ENCODE measurements at regions not wholly inside any gene's neighbourhood (a gene's known extent, or its start where the extent isn't known, plus 50 kb on each side); places are given as distances from the start of the nearest gene placed in this dataset.

DNA sequence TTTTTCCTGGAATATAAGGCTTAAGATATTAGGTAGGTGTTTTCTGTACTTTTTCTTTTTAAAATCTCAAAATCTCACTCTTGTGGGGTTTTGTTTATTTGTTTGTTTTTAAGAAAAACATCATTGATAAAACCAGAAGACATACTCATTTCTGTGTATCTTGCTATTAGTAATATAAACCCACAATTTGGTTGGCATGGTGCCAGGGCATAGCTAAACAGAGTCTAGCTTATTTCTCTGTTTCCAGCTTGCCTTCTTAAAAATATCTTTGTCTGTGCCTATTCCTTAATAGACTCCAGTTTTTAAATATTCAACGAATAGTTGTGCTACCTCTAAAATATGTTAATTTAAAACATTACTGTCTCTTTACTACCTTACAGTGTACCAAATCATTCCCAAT is 1121.9 kb upstream of the PCDH20 start:
- Histone ChIP-seq H3K27ac (no peak overlapping the region), H3K4me3 (no peak overlapping the region), H3K79me2 (no peaks in the 10 kb centered on the region), H3K4me2 (no peak overlapping the region), H3K4me1 (ENCODE audit: insufficient read depth) (no peaks in the 10 kb centered on the region), H3K36me3 (replicated peaks; ENCODE audit: insufficient read depth, low read depth) (no peaks in the 10 kb centered on the region), H3K27me3 (no peaks in the 10 kb centered on the region), H3K9me3 (ENCODE audit: low read depth) (no peaks in the 10 kb centered on the region), H2AFZ (no peak overlapping the region), H3K9me2 (replicated peaks; ENCODE audit: insufficient read depth) (no peaks in the 10 kb centered on the region), H4K20me1 (ENCODE audit: insufficient read depth, poor library complexity, severe bottlenecking) (no peaks in the 10 kb centered on the region)
- TF ChIP-seq, protein P1, sequence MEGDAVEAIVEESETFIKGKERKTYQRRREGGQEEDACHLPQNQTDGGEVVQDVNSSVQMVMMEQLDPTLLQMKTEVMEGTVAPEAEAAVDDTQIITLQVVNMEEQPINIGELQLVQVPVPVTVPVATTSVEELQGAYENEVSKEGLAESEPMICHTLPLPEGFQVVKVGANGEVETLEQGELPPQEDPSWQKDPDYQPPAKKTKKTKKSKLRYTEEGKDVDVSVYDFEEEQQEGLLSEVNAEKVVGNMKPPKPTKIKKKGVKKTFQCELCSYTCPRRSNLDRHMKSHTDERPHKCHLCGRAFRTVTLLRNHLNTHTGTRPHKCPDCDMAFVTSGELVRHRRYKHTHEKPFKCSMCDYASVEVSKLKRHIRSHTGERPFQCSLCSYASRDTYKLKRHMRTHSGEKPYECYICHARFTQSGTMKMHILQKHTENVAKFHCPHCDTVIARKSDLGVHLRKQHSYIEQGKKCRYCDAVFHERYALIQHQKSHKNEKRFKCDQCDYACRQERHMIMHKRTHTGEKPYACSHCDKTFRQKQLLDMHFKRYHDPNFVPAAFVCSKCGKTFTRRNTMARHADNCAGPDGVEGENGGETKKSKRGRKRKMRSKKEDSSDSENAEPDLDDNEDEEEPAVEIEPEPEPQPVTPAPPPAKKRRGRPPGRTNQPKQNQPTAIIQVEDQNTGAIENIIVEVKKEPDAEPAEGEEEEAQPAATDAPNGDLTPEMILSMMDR (IDR thresholded peaks at IDR 0.05; ENCODE audit: poor library complexity): no peak
- no peak for TF ChIP-seq EZH2 (IDR thresholded peaks at IDR 0.05; ENCODE audit: borderline replicate concordance)
- no peak for TF ChIP-seq EZH2phosphoT487 (IDR thresholded peaks at IDR 0.05; ENCODE audit: low read depth, severe bottlenecking, unreplicated experiment)
- DNase-seq (ENCODE audit: low spot score): no peak
- 84% methylated on average over 1 of the region's 1 CpG for WGBS (ENCODE audit: low lambda C conversion rate, missing lambda C conversion rate)

DNA sequence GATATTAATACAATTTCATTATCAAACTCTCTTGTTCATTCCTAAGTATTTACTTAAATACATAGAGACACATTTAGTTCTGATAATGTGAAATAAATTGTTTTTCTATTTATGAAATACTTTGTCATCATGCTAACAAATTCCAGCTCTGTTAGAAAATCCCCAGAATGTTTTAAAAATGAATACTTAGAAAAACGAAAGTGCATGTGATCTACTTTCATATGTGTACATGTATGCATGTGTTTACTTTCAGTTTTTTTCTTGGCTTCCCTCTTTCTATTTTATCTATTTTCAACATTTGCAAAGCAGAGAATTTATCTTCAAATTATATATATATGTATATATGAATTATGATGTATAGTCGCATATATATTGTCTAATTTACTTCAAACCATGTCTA is 1110.0 kb upstream of the PCDH20 start:
- TF ChIP-seq EZH2phosphoT487 (IDR thresholded peaks at IDR 0.05; ENCODE audit: low read depth, severe bottlenecking, unreplicated experiment) (no peak), EZH2 (IDR thresholded peaks at IDR 0.05; ENCODE audit: borderline replicate concordance) (no peak)
- TF ChIP-seq, protein P1 (IDR thresholded peaks at IDR 0.05; ENCODE audit: poor library complexity): no peak
- no peaks in the 10 kb centered on the region for H3K9me3 ChIP-seq (ENCODE audit: low read depth)
- no peak overlapping the region for H3K4me2 ChIP-seq
- no peaks in the 10 kb centered on the region for H3K36me3 ChIP-seq (replicated peaks; ENCODE audit: insufficient read depth, low read depth)
- H3K9me2 ChIP-seq (replicated peaks; ENCODE audit: insufficient read depth): no peaks in the 10 kb centered on the region
- no peaks in the 10 kb centered on the region for H3K27me3 ChIP-seq
- H3K4me1 ChIP-seq (ENCODE audit: insufficient read depth): no peaks in the 10 kb centered on the region
- H3K4me3 ChIP-seq: no peak overlapping the region
- no peak overlapping the region for H2AFZ ChIP-seq
- H3K27ac ChIP-seq: no peak overlapping the region
- H4K20me1 ChIP-seq (ENCODE audit: insufficient read depth, poor library complexity, severe bottlenecking): no peaks in the 10 kb centered on the region
- WGBS (ENCODE audit: low lambda C conversion rate, missing lambda C conversion rate): 79% methylated on average over 2 of the region's 2 CpGs
- no peak for DNase-seq (ENCODE audit: low spot score)
- H3K79me2 ChIP-seq: no peaks in the 10 kb centered on the region

DNA sequence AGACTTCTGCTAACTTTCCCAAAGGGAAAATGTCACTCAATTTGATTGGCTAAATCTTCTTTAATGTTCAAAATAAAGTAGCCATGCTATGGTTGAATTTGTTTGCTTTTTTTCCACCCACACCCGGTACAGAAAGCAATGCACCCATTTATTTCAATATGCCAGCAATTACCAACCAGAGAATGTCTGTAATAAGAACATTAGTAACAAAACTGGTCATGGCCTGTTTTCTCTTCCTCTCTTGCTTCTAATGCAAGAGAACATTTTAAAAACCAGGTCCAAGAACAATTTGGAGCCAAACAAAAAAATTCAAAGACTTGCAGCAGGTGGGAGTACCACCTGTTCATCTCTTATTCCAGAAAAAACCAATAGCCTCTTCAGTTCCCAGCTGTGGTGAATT is 1108.8 kb upstream of the PCDH20 start:
- Histone ChIP-seq H4K20me1 (ENCODE audit: insufficient read depth, poor library complexity, severe bottlenecking) (no peaks in the 10 kb centered on the region), H3K36me3 (replicated peaks; ENCODE audit: insufficient read depth, low read depth) (no peaks in the 10 kb centered on the region), H3K4me1 (ENCODE audit: insufficient read depth) (no peaks in the 10 kb centered on the region), H3K79me2 (no peaks in the 10 kb centered on the region), H2AFZ (no peak overlapping the region), H3K9me3 (ENCODE audit: low read depth) (no peaks in the 10 kb centered on the region), H3K9me2 (replicated peaks; ENCODE audit: insufficient read depth) (no peaks in the 10 kb centered on the region), H3K27ac (no peak overlapping the region), H3K27me3 (no peaks in the 10 kb centered on the region), H3K4me3 (no peak overlapping the region), H3K4me2 (no peak overlapping the region)
- DNase-seq (ENCODE audit: low spot score): no peak
- WGBS (ENCODE audit: low lambda C conversion rate, missing lambda C conversion rate): 87% methylated on average over 1 of the region's 1 CpG
- TF ChIP-seq, protein P1 (IDR thresholded peaks at IDR 0.05; ENCODE audit: poor library complexity): no peak
- TF ChIP-seq EZH2phosphoT487 (IDR thresholded peaks at IDR 0.05; ENCODE audit: low read depth, severe bottlenecking, unreplicated experiment) (no peak), EZH2 (IDR thresholded peaks at IDR 0.05; ENCODE audit: borderline replicate concordance) (no peak)

DNA sequence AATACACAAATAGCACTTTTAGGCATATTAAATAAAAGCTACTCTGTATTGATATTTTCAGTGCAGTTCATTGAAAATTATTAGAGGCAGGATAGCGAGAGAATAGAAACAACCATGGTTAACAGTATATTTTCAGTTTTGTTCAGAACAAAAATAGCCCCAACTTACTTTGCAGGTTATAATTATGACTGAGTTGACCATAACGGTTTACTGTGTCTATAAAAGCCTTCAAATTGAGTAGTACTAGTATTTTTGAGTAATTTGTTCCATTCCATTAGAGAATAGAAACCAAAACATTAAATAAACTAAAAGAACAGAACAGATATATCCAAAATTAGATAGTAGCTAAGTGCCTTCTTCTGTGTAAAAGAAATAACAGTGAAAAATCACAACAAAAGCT is 1108.4 kb upstream of the PCDH20 start:
- no peaks in the 10 kb centered on the region for H3K9me3 ChIP-seq (ENCODE audit: low read depth)
- no peaks in the 10 kb centered on the region for H3K36me3 ChIP-seq (replicated peaks; ENCODE audit: insufficient read depth, low read depth)
- WGBS (ENCODE audit: low lambda C conversion rate, missing lambda C conversion rate): 80% methylated on average over 2 of the region's 2 CpGs
- no peaks in the 10 kb centered on the region for H4K20me1 ChIP-seq (ENCODE audit: insufficient read depth, poor library complexity, severe bottlenecking)
- H3K4me2 ChIP-seq: no peak overlapping the region
- H3K9me2 ChIP-seq (replicated peaks; ENCODE audit: insufficient read depth): no peaks in the 10 kb centered on the region
- TF ChIP-seq EZH2phosphoT487 (IDR thresholded peaks at IDR 0.05; ENCODE audit: low read depth, severe bottlenecking, unreplicated experiment) (no peak), EZH2 (IDR thresholded peaks at IDR 0.05; ENCODE audit: borderline replicate concordance) (no peak)
- TF ChIP-seq, protein P1 (IDR thresholded peaks at IDR 0.05; ENCODE audit: poor library complexity): no peak
- H3K27me3 ChIP-seq: no peaks in the 10 kb centered on the region
- no peak for DNase-seq (ENCODE audit: low spot score)
- no peak overlapping the region for H3K27ac ChIP-seq
- no peaks in the 10 kb centered on the region for H3K4me1 ChIP-seq (ENCODE audit: insufficient read depth)
- no peak overlapping the region for H3K4me3 ChIP-seq
- H2AFZ ChIP-seq: no peak overlapping the region
- H3K79me2 ChIP-seq: no peaks in the 10 kb centered on the region

Measured in hepatocyte (in vitro differentiated cells).